Muscle of leg (tissue), 3 donors: ENCODE measurements at regions not wholly inside any gene's neighbourhood (a gene's known extent, or its start where the extent isn't known, plus 50 kb on each side); places are given as distances from the start of the nearest gene placed in this dataset.

Experiments
- DNase-seq: peaks from one replicate; pipeline ENCODE4 v3.0.0; 2013
- H3K27ac ChIP-seq: one replicate; pipeline ENCODE4 v1.5.1; 2013; ENCODE audit warnings: mild to moderate bottlenecking, low read length, control low read depth
- H3K27me3 ChIP-seq: one replicate; pipeline ENCODE4 v1.6.1; 2013; ENCODE audit warnings: low read length; ENCODE audit not compliant: control insufficient read depth, insufficient read depth
- H3K36me3 ChIP-seq: one replicate; pipeline ENCODE4 v1.6.1; 2013; ENCODE audit warnings: low read length; ENCODE audit not compliant: control insufficient read depth, insufficient read depth
- H3K4me1 ChIP-seq: one replicate; pipeline ENCODE4 v1.6.1; 2013; ENCODE audit warnings: low read length; ENCODE audit not compliant: control insufficient read depth, insufficient read depth
- H3K4me3 ChIP-seq: one replicate; pipeline ENCODE4 v1.5.1; 2013; ENCODE audit warnings: low read length, control low read depth
- H3K9me3 ChIP-seq: replicated peaks from 2 replicates; pipeline ENCODE4 v1.6.1; 2013; ENCODE audit warnings: low read depth, low read length; ENCODE audit not compliant: control insufficient read depth
- WGBS: methylation state at CpG from one replicate; pipeline ENCODE4 v1.1.5; 2013; ENCODE audit warnings: missing lambda C conversion rate; ENCODE audit not compliant: insufficient coverage; 5-methylcytosine and 5-hydroxymethylcytosine counted together

DNA sequence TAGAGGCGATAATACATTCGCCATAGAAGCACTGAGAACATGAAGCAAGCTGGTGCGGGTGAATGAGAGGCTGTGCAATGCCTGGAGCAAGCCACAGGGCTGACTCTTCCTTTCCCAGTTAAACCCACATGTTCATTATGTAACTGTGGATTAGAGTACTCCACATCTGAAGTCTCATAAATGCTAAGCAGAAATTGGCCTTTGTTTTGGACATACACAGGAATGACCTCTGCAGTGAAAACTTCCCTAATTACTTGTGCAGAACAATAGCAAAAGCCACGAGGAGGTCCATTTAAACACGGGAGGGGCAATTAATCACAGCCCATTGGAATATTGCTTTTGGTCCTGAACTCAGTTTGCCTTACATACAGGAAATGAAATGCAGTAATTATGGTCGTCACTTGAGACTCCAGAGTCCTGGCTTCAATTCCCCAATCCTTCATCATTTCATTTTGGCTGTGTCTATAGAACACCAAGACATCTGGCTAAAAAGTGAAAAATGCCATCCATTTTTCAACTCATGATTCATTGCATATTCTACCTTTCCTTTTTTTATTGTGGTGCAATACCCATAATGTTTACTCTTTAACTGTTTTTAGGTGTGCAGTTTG, 78.7 kb upstream of the CXCL12 start:
- WGBS = 30% methylated on average over 1 of the region's 6 CpGs
- H3K27me3 ChIP-seq = peaks cover 5% of the 10 kb centered on the region
- no peaks in the 10 kb centered on the region for H3K36me3 ChIP-seq
- no peak overlapping the region for H3K4me3 ChIP-seq
- no peaks in the 10 kb centered on the region for H3K9me3 ChIP-seq
- no peak for DNase-seq
- peak overlapping the region; percentile 33 for H3K27ac ChIP-seq
- peaks cover 43% of the 10 kb centered on the region for H3K4me1 ChIP-seq

DNA sequence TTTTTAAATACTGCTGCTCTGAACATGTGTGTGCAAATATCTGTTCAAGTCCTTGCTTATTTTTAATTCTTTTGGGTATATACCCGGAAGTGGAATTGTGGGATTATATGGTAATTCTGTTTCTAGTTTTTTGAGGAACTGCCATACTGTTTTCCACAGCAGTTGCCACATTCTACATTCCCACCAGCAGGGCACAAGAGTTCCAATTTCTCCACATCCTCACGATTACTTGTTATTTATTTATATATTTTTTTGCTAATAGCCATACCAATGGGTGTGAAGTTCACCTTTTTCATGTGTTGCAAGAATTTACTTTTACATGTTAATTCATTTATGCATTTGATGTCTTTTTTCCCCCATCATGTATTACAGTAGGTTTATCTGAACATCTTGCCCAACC, 79.6 kb upstream of the CXCL12 start:
- Histone ChIP-seq H3K36me3 (no peaks in the 10 kb centered on the region), H3K9me3 (no peaks in the 10 kb centered on the region), H3K4me1 (peaks cover 40% of the 10 kb centered on the region), H3K4me3 (no peak overlapping the region), H3K27ac (no peak overlapping the region), H3K27me3 (peaks cover 5% of the 10 kb centered on the region)
- no peak for DNase-seq
- WGBS = no CpG with 5 or more reads among the region's 2 CpGs

GRCh38 chr10:44465401-44466115, 80.7 kb upstream of the CXCL12 start:
- Histone ChIP-seq H3K4me3 (no peak overlapping the region), H3K9me3 (no peaks in the 10 kb centered on the region), H3K4me1 (peaks cover 38% of the 10 kb centered on the region), H3K27me3 (peaks cover 5% of the 10 kb centered on the region), H3K27ac (no peak overlapping the region), H3K36me3 (no peaks in the 10 kb centered on the region)
- 35% methylated on average over 4 of the region's 11 CpGs for WGBS
- DNase-seq = no peak

- Histone ChIP-seq H3K9me3 (no peaks in the 10 kb centered on the region), H3K27ac (no peak overlapping the region), H3K4me3 (no peak overlapping the region), H3K4me1 (peaks cover 40% of the 10 kb centered on the region), H3K36me3 (no peaks in the 10 kb centered on the region), H3K27me3 (peaks cover 5% of the 10 kb centered on the region)
- 90% methylated on average over 2 of the region's 2 CpGs for WGBS
- DNase-seq = no peak
Observed at GRCh38 chr10:44466236-44466635, 81.3 kb upstream of the CXCL12 start.

- 88% methylated on average over 2 of the region's 2 CpGs for WGBS
- no peak overlapping the region for H3K27ac ChIP-seq
- H3K4me1 ChIP-seq = peaks cover 44% of the 10 kb centered on the region
- H3K27me3 ChIP-seq = peaks cover 5% of the 10 kb centered on the region
- no peaks in the 10 kb centered on the region for H3K9me3 ChIP-seq
- no peaks in the 10 kb centered on the region for H3K36me3 ChIP-seq
- H3K4me3 ChIP-seq = no peak overlapping the region
- DNase-seq = no peak
Observed at GRCh38 chr10:44467090-44467489, 82.2 kb upstream of the CXCL12 start.

DNA sequence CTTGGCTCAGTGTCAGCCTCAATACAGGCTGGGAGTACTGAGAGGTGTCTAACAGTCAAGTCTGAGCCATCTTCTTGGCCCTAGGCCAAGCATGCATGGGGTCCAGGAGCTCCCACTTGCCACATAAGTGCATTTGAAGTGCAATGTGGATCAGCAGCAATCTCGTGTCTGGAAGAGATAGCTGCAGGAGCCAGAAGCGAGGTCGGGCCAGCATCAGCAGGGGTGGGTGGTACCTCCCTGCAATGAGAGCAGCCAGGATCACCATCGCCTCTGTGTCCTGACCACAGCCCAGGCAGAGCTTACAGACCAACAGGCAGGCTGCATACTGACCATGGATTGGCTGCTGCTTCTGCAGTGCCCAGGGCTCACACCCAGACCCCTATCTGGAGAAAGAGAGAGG, 83.0 kb upstream of the CXCL12 start:
- Histone ChIP-seq H3K36me3 (no peaks in the 10 kb centered on the region), H3K4me3 (no peak overlapping the region), H3K4me1 (peaks cover 39% of the 10 kb centered on the region), H3K9me3 (no peaks in the 10 kb centered on the region), H3K27ac (no peak overlapping the region), H3K27me3 (peaks cover 5% of the 10 kb centered on the region)
- DNase-seq = no peak
- WGBS = 80% methylated on average over 4 of the region's 4 CpGs

DNA sequence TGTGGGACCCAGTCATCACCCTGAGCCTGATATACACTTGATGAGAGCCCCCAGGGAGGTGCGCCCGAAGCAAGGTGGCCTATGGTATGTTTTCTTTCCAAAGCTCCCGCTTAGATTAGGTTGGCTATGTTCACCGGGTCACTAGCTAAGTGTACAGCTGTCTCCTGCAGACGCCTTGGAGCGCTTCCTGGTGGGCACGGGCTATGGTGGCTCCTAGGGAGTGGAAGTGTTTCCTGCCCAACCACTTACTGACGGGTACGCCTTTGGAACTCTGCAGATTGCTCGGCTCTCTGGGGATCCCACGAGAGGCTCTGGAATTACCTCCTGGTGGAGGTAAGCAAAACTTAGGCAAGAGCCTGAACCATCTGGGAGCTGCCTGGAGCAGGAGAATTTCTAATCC, 83.6 kb upstream of the CXCL12 start:
- no peak for DNase-seq
- peaks cover 35% of the 10 kb centered on the region for H3K4me1 ChIP-seq
- no peak overlapping the region for H3K4me3 ChIP-seq
- no peaks in the 10 kb centered on the region for H3K36me3 ChIP-seq
- no peaks in the 10 kb centered on the region for H3K9me3 ChIP-seq
- 73% methylated on average over 8 of the region's 11 CpGs for WGBS
- no peak overlapping the region for H3K27ac ChIP-seq
- peaks cover 5% of the 10 kb centered on the region for H3K27me3 ChIP-seq

DNA sequence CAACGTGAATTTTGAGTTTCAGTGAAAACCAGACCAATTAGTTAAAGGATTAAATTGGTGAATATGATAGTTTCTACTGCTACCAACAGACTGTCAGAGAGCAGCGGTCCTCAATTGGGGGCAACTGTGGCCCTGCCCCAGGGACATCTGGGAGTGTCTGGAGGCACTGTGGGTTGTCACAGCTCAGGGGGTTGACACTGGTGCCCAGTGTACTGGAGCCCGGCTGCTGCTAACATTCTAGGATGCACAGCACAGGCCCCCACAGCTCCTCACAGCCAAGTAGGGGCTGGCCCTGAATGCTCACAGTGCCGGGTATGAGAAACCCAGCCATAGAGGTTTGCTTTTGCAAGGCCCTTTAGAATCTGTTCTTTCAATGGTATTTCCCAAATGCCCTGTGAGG, 84.1 kb upstream of the CXCL12 start:
- no peak for DNase-seq
- H3K9me3 ChIP-seq = no peaks in the 10 kb centered on the region
- peaks cover 5% of the 10 kb centered on the region for H3K27me3 ChIP-seq
- no peaks in the 10 kb centered on the region for H3K36me3 ChIP-seq
- 100% methylated on average over 2 of the region's 4 CpGs for WGBS
- H3K27ac ChIP-seq = no peak overlapping the region
- peaks cover 33% of the 10 kb centered on the region for H3K4me1 ChIP-seq
- no peak overlapping the region for H3K4me3 ChIP-seq

- no peaks in the 10 kb centered on the region for H3K36me3 ChIP-seq
- no peak overlapping the region for H3K27ac ChIP-seq
- H3K27me3 ChIP-seq = peaks cover 3% of the 10 kb centered on the region
- no CpG with 5 or more reads among the region's 2 CpGs for WGBS
- H3K9me3 ChIP-seq = no peaks in the 10 kb centered on the region
- DNase-seq = peak; percentile 78
- H3K4me3 ChIP-seq = no peak overlapping the region
- peaks cover 29% of the 10 kb centered on the region for H3K4me1 ChIP-seq
Observed at GRCh38 chr10:44470784-44471183, 85.9 kb upstream of the CXCL12 start.

DNA sequence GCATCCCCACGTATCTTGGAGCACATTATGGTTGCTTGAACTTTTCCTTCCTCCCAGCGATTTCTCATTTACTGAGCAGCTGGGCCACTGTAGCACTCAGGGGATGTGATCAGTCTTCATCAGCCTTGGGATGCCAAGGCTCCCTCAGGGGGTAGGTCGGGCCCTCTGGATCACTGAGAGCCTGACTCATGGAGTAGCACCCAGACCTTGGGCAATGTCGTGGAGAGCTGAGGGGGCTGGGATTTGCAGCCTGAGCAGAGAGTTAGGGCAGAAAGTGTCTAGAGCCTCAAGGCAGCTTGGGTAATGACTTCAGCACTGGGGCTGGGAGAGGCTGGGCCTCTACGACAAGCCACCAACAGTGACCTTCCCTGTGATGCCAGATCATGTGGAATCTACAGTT, 86.5 kb upstream of the CXCL12 start:
- Histone ChIP-seq H3K9me3 (no peaks in the 10 kb centered on the region), H3K4me1 (peaks cover 34% of the 10 kb centered on the region), H3K27me3 (peaks cover 3% of the 10 kb centered on the region), H3K36me3 (no peaks in the 10 kb centered on the region), H3K27ac (no peak overlapping the region), H3K4me3 (no peak overlapping the region)
- DNase-seq = no peak
- 69% methylated on average over 3 of the region's 5 CpGs for WGBS
